IMR-90 (cell line): ENCODE measurements at regions not wholly inside any gene's neighbourhood (a gene's known extent, or its start where the extent isn't known, plus 50 kb on each side); places are given as distances from the start of the nearest gene placed in this dataset.

ENCODE experiments used
- ATAC-seq: fragments of 200-7000 bp; cut with Tn5 transposase; 2 replicates; pipeline ENCODE4 v1.9.1; 2020; ENCODE audit warnings: low read depth, mild to moderate bottlenecking, moderate library complexity
- BruUV-seq: library from RNA; stranded (reverse); fragments of 400-500 nt; replicated peaks from 2 replicates; lab custom pipeline; 2021; lab: Mats Ljungman, UMichigan
- CTCF ChIA-PET: fragments of 300-600 bp; formaldehyde crosslinking; extraction: SDS; loops from one replicate; lab custom pipeline; 2021; ENCODE audit warnings: antibody characterized with exemption; lab: Yijun Ruan, JAX
- POLR2A ChIA-PET: fragments of 300-600 bp; sonication (Branson Sonifier 250); formaldehyde crosslinking; loops from one replicate; lab custom pipeline; 2022; ENCODE audit warnings: antibody characterized with exemption; ENCODE audit not compliant: unreplicated experiment; lab: Charles Lee
- DNase-seq: peaks from one replicate; pipeline ENCODE4 v3.0.0; 2013
- H2AFZ ChIP-seq: replicated peaks from 2 replicates; pipeline ENCODE3; 2013; ENCODE audit warnings: low read length, mild to moderate bottlenecking; ENCODE audit not compliant: poor library complexity
- H2AK5ac ChIP-seq: 2 replicates; pipeline ENCODE4 v1.6.1; 2013; ENCODE audit warnings: low read depth, low read length, inconsistent platforms
- H2AK9ac ChIP-seq: replicated peaks from 2 replicates; pipeline ENCODE3; 2013; ENCODE audit warnings: mild to moderate bottlenecking, low read depth, low read length, moderate library complexity; ENCODE audit not compliant: poor library complexity
- H2BK120ac ChIP-seq: 2 replicates; pipeline ENCODE4 v1.6.1; 2013; ENCODE audit warnings: low read depth, low read length, inconsistent platforms
- H2BK15ac ChIP-seq: 3 replicates; pipeline ENCODE4 v1.6.1; 2013; ENCODE audit warnings: low read depth, low read length, inconsistent platforms
- H2BK20ac ChIP-seq: 2 replicates; pipeline ENCODE4 v1.6.1; 2013; ENCODE audit warnings: low read depth, mild to moderate bottlenecking, inconsistent platforms, low read length, moderate library complexity
- H2BK5ac ChIP-seq: 2 replicates; pipeline ENCODE4 v1.6.1; 2013; ENCODE audit warnings: mild to moderate bottlenecking, low read depth, low read length, inconsistent platforms; ENCODE audit not compliant: poor library complexity, severe bottlenecking
- H3K14ac ChIP-seq: replicated peaks from 2 replicates; pipeline ENCODE4 v1.6.1; 2013; ENCODE audit warnings: low read depth, low read length, inconsistent platforms
- H3K18ac ChIP-seq: 2 replicates; pipeline ENCODE4 v1.6.1; 2013; ENCODE audit warnings: low read depth, low read length, control low read depth
- H3K23ac ChIP-seq: 2 replicates; pipeline ENCODE4 v1.6.1; 2013; ENCODE audit warnings: low read depth, low read length, inconsistent platforms
- H3K27ac ChIP-seq: 2 replicates; pipeline ENCODE4 v1.5.1; 2013; ENCODE audit warnings: mild to moderate bottlenecking, control low read depth, low read length; ENCODE audit not compliant: insufficient read depth
- H3K27me3 ChIP-seq: 2 replicates; pipeline ENCODE4 v1.6.1; 2013; ENCODE audit warnings: low read length; ENCODE audit not compliant: control insufficient read depth, insufficient read depth
- H3K36me3 ChIP-seq: 2 replicates; pipeline ENCODE4 v1.6.1; 2013; ENCODE audit warnings: low read length, mixed read lengths; ENCODE audit not compliant: control insufficient read depth, insufficient read depth
- H3K4ac ChIP-seq: 2 replicates; pipeline ENCODE4 v1.6.1; 2013; ENCODE audit warnings: low read depth, low read length, inconsistent platforms
- H3K4me1 ChIP-seq: 2 replicates; pipeline ENCODE4 v1.6.1; 2013; ENCODE audit warnings: low read length, mixed read lengths; ENCODE audit not compliant: control insufficient read depth, insufficient read depth
- H3K4me2 ChIP-seq: 2 replicates; pipeline ENCODE4 v1.6.1; 2013; ENCODE audit warnings: low read depth, mild to moderate bottlenecking, control low read depth, low read length, moderate library complexity
- H3K4me3 ChIP-seq: 2 replicates; pipeline ENCODE4 v1.5.1; 2013; ENCODE audit warnings: low read depth, mild to moderate bottlenecking, control low read depth, low read length, moderate library complexity; ENCODE audit not compliant: insufficient read depth
- H3K56ac ChIP-seq: 2 replicates; pipeline ENCODE4 v1.6.1; 2013; ENCODE audit warnings: low read length, inconsistent platforms; ENCODE audit not compliant: insufficient read depth; ENCODE audit errors: extremely low read depth
- H3K79me1 ChIP-seq, 2 experiments: 2 replicates each; pipeline ENCODE4 v1.6.1; 2013; ENCODE audit warnings: low read length in 2 of 2, inconsistent platforms in 1 of 2, low read depth in 1 of 2
- H3K9ac ChIP-seq: 2 replicates; pipeline ENCODE4 v1.6.1; 2013; ENCODE audit warnings: low read depth, low read length, control low read depth
- H3K9me1 ChIP-seq: 2 replicates; pipeline ENCODE4 v1.6.1; 2013; ENCODE audit warnings: low read length, inconsistent platforms; ENCODE audit not compliant: insufficient read depth
- H3K9me3 ChIP-seq: 2 replicates; pipeline ENCODE4 v1.6.1; 2013; ENCODE audit warnings: low read length; ENCODE audit not compliant: control insufficient read depth, insufficient read depth
- H4K20me1 ChIP-seq: 2 replicates; pipeline ENCODE4 v1.6.1; 2013; ENCODE audit warnings: low read length, inconsistent platforms; ENCODE audit not compliant: insufficient read depth
- H4K5ac ChIP-seq: 2 replicates; pipeline ENCODE4 v1.6.1; 2013; ENCODE audit warnings: mild to moderate bottlenecking, low read depth, low read length, control low read depth
- H4K8ac ChIP-seq, 2 experiments: 2 replicates each; pipeline ENCODE4 v1.6.1; 2013; ENCODE audit warnings: low read depth in 2 of 2, low read length in 2 of 2, control low read depth in 1 of 2, inconsistent platforms in 1 of 2
- H4K91ac ChIP-seq: 2 replicates; pipeline ENCODE4 v1.6.1; 2013; ENCODE audit warnings: low read depth, low read length, inconsistent platforms; ENCODE audit not compliant: insufficient read depth
- BHLHE40 ChIP-seq: fragments of 150-350 bp; IDR thresholded peaks from 2 replicates; pipeline ENCODE4 v1.6.1; 2016; ENCODE audit warnings: mild to moderate bottlenecking, low read depth, low read length
- CEBPB ChIP-seq: IDR thresholded peaks from 2 replicates; pipeline ENCODE4 v1.6.1; 2012; ENCODE audit warnings: low read depth, low read length, improper control_type of control experiment
- FOS ChIP-seq: fragments of 150-350 bp; IDR thresholded peaks from 2 replicates; pipeline ENCODE4 v1.6.1; 2016; ENCODE audit warnings: low read depth, low read length
- MAFK ChIP-seq: IDR thresholded peaks from 2 replicates; pipeline ENCODE4 v1.6.1; 2012; ENCODE audit warnings: low read depth, low read length, improper control_type of control experiment
- MAZ ChIP-seq: IDR thresholded peaks from 2 replicates; pipeline ENCODE4 v1.6.1; 2012; ENCODE audit warnings: low read depth, mild to moderate bottlenecking, low read length, improper control_type of control experiment, moderate library complexity, borderline replicate concordance
- NFE2L2 ChIP-seq: fragments of 150-350 bp; IDR thresholded peaks from 2 replicates; pipeline ENCODE4 v1.6.1; 2016; ENCODE audit warnings: low read depth, mild to moderate bottlenecking, low read length
- POLR2A ChIP-seq: IDR thresholded peaks from 2 replicates; pipeline ENCODE4 v1.6.1; 2012; ENCODE audit warnings: mild to moderate bottlenecking, low read depth, low read length
- RAD21 ChIP-seq: IDR thresholded peaks from 2 replicates; pipeline ENCODE4 v1.6.1; 2012; ENCODE audit warnings: low read length, improper control_type of control experiment
- RCOR1 ChIP-seq: IDR thresholded peaks from 2 replicates; pipeline ENCODE4 v1.6.1; 2012; ENCODE audit warnings: mild to moderate bottlenecking, low read length, improper control_type of control experiment; ENCODE audit not compliant: insufficient replicate concordance
- SMC3 ChIP-seq: fragments of 150-350 bp; IDR thresholded peaks from 2 replicates; pipeline ENCODE4 v1.6.1; 2016; ENCODE audit warnings: low read depth, mild to moderate bottlenecking, antibody characterized with exemption, low read length, moderate library complexity
- WGBS, 2 experiments: methylation state at CpG; one replicate each; pipeline versions ENCODE4 v1.1.5 to v1.1.7; 2013; ENCODE audit warnings: missing lambda C conversion rate in 2 of 2; ENCODE audit not compliant: insufficient read length in 1 of 2; ENCODE audit errors: extremely low coverage in 2 of 2; 5-methylcytosine and 5-hydroxymethylcytosine counted together
- dilution Hi-C: fragments of 300-500 bp; cut with HindIII; formaldehyde crosslinking; loops from one replicate; pipeline ENCODE4 v1.14.3; 2018; ENCODE audit warnings: low sequenced_read_pairs; ENCODE audit not compliant: unreplicated experiment
- in situ Hi-C: fragments of 300-500 bp; cut with MboI; formaldehyde crosslinking; loops from 3 replicates; pipeline ENCODE4 v1.14.3; 2019; ENCODE audit warnings: low sequenced_read_pairs, inconsistent platforms, mixed read lengths
- intact Hi-C: fragments of 100-400 bp; cut with micrococcal nuclease; formaldehyde crosslinking; loops from 2 replicates; pipeline ENCODE4 v1.10.0; 2022
- TF ChIP-seq, protein P1 (sequence below): conservative IDR thresholded peaks from 2 replicates; pipeline ENCODE4 v1.5.1; 2012; ENCODE audit warnings: mild to moderate bottlenecking, low read depth, low read length, improper control_type of control experiment
- TF ChIP-seq, protein P2 (sequence below): fragments of 150-350 bp; IDR thresholded peaks from 2 replicates; pipeline ENCODE4 v1.6.1; 2017; ENCODE audit warnings: mild to moderate bottlenecking, antibody characterized with exemption, low read length, low read depth
- TF ChIP-seq, protein P3 (sequence below): fragments of 150-350 bp; IDR thresholded peaks from 2 replicates; pipeline ENCODE4 v1.6.1; 2016; ENCODE audit warnings: low read depth, mild to moderate bottlenecking, low read length, moderate library complexity, borderline replicate concordance

DNA sequence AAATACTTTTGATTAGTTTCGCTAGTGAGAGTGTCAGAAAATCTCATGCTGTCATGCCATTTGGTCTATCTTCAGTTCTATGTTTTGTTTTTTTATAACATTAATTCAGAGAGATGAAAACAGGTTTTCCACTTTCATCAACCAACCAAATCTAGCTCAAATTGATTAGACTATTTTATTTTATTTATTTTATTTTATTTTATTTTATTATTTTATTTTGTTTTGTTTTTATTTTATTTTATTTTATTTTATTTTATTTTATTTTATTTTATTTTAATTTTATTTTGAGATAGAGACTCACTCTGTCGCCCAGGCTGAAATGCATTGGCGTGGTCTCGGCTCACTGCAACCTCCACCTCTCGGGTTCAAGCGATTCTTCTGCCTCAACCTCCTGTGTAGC, 1391.0 kb upstream of the ADGRB3 start:
- Histone ChIP-seq H3K4me2 (no peak overlapping the region), H3K14ac (no peak overlapping the region), H3K4me3 (no peak overlapping the region), H3K18ac (no peak overlapping the region), H2BK120ac (no peak overlapping the region), H2BK20ac (no peak overlapping the region), H2BK5ac (no peak overlapping the region), H2AK5ac (no peak overlapping the region), H3K27me3 (no peaks in the 10 kb centered on the region), H3K9ac (no peak overlapping the region), H3K23ac (no peak overlapping the region), H3K4ac (no peak overlapping the region), H4K91ac (no peak overlapping the region), H3K9me3 (peaks cover 2% of the 10 kb centered on the region; the same call in 1 of the 2 replicates), H3K9me1 (no peaks in the 10 kb centered on the region), H3K56ac (no peak overlapping the region), H2AFZ (no peak overlapping the region), H2BK15ac (no peak overlapping the region), H4K5ac (no peak overlapping the region), H4K8ac (no peak overlapping the region), H3K27ac (no peak overlapping the region), H2AK9ac (no peak overlapping the region), H3K4me1 (no peaks in the 10 kb centered on the region), H3K79me1 (no peaks in the 10 kb centered on the region), H4K20me1 (no peaks in the 10 kb centered on the region), H3K36me3 (no peaks in the 10 kb centered on the region)
- ATAC-seq (no peak), DNase-seq (no peak)
- CTCF ChIA-PET, result no interaction called here
- dilution Hi-C loops (no loop called here), intact Hi-C loops (no loop called here), in situ Hi-C loops (no loop called here)
- TF ChIP-seq MAFK (no peak), CEBPB (no peak), RCOR1 (no peak), POLR2A (no peak), FOS (no peak), SMC3 (no peak), NFE2L2 (no peak), MAZ (no peak), RAD21 (no peak), BHLHE40 (no peak)
- TF ChIP-seq, protein P1, sequence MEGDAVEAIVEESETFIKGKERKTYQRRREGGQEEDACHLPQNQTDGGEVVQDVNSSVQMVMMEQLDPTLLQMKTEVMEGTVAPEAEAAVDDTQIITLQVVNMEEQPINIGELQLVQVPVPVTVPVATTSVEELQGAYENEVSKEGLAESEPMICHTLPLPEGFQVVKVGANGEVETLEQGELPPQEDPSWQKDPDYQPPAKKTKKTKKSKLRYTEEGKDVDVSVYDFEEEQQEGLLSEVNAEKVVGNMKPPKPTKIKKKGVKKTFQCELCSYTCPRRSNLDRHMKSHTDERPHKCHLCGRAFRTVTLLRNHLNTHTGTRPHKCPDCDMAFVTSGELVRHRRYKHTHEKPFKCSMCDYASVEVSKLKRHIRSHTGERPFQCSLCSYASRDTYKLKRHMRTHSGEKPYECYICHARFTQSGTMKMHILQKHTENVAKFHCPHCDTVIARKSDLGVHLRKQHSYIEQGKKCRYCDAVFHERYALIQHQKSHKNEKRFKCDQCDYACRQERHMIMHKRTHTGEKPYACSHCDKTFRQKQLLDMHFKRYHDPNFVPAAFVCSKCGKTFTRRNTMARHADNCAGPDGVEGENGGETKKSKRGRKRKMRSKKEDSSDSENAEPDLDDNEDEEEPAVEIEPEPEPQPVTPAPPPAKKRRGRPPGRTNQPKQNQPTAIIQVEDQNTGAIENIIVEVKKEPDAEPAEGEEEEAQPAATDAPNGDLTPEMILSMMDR, result no peak
- TF ChIP-seq, protein P2, sequence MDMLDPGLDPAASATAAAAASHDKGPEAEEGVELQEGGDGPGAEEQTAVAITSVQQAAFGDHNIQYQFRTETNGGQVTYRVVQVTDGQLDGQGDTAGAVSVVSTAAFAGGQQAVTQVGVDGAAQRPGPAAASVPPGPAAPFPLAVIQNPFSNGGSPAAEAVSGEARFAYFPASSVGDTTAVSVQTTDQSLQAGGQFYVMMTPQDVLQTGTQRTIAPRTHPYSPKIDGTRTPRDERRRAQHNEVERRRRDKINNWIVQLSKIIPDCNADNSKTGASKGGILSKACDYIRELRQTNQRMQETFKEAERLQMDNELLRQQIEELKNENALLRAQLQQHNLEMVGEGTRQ, result no peak
- TF ChIP-seq, protein P3, sequence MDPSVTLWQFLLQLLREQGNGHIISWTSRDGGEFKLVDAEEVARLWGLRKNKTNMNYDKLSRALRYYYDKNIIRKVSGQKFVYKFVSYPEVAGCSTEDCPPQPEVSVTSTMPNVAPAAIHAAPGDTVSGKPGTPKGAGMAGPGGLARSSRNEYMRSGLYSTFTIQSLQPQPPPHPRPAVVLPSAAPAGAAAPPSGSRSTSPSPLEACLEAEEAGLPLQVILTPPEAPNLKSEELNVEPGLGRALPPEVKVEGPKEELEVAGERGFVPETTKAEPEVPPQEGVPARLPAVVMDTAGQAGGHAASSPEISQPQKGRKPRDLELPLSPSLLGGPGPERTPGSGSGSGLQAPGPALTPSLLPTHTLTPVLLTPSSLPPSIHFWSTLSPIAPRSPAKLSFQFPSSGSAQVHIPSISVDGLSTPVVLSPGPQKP, result no peak
- BruUV-seq, result no TSS peak
- no CpG with 5 or more reads among the region's 6 CpGs for WGBS, 2 experiments
- POLR2A ChIA-PET, result no interaction called here
